NOMO-1 treated with DMSO at 0.1 percent for 48 hours (cell line): ENCODE measurements at regions not wholly inside any gene's neighbourhood (a gene's known extent, or its start where the extent isn't known, plus 50 kb on each side); places are given as distances from the start of the nearest gene placed in this dataset.

Experiments
- DNase-seq: peaks from one replicate; lab custom pipeline; 2025; ENCODE audit not compliant: unreplicated experiment; lab: John Stamatoyannopoulos, UW

DNA sequence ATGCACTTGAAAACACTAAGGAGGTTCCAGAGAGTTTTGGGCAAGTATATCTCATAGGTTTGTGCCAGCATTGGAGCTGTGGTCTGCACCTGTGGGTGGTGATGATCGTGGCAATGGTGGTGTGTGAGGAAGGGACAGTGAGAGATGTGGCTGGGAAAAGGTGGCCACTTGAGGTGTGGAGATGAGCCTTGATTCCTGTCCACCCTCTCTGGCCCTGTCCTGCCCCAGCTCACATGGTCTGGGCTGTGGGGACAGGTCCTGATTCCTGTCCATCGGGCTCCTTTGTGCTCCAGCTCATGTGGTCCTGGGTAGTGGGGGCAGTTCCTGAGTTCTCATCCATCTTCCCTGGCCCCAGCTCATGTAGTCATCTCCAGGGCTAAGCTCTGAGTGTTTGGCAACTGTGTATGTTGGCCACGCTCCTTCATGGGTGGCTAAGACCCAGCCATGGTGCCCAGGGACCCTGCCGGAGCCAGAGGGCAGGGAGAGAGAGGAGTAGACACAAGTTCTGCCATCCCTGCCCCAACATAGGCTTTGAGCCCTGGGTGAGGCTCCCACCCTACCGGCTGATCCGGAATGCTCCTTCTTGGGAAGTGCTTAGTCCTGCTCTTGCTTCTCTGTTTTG is 294.4 kb upstream of the HDAC4 start:
- no peak for DNase-seq

DNA sequence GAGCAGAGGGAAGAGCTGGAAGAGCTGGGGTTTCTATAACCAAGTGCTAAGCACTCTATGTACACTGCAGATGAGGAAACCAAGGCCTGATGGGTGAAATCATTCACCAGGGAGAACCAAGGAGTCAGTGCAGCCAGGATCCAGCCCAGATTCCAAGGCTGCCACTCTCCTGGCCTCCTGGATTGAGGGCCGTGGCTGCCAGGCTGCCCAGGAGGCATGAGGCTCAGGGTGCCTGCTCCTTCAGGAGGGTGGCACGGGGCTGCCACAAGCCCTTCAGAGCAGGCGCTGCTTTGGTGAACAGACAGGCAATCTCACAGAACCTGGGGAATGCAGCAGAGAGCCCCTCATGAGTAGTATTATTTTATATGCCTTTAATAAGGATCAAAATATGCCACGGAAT is 293.7 kb upstream of the HDAC4 start:
- no peak for DNase-seq

GRCh38 chr2:239693761-239694415 is 293.1 kb upstream of the HDAC4 start:
- DNase-seq: no peak

DNA sequence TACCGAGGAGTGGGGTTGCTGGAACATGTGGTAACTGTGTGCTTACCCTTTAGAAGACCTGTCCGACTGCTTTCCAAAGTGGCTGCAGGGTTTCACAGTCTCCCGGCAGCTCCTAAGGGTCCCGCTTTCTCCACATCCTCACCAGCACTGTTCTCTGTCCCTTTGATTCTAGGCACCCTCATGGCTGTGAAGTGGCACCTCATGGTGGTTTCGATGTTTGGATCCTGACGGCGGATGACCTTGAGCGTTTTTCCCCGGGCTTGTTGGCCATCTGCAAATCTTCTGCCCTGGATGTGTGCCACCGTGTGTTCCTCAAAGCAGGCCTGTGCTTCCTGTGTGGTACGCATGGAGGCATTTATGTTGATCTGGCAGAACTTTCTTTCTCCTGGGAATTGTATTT is 292.5 kb upstream of the HDAC4 start:
- no peak for DNase-seq

DNA sequence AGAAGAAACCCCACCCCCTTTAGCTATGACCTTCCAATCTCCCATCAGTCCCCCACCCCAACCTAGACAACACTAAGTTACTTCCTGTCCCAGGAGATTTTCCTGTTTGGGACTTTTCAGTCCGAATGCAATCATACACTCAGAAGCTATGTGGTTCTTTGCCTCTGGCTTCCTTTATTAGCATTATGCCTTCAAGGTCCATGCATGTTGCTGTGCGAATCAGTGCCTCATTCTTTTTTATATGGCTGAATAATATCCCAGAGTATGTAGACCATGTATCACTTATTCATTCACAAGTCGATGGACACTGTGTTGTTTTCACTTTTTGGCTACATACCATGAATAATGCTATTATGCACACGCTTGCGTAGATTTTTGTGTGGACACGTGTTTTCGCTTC is 292.1 kb upstream of the HDAC4 start:
- no peak for DNase-seq

DNA sequence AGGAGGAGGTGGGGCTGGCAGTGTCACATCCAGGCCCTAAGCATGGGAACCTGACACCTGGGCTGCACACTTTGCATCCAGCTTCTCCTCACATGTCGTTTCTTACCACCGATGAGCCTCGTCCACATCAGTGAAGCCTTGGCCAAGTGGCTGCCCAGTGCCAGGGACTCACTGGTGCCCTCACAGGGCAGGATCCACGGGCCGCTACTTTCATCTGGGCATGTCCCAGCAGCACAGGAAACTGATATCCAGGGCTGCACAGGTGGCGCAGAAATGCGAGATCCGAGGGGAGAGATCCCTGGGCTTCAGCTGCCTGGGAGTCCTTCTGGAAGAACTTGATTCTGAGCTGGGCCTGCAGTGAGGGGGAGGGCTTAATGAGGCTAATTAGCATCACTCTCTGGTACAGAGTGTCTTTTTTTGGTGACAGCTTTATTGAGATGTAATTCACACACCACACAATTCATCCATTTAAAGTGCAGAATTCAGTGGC is 291.6 kb upstream of the HDAC4 start:
- no peak for DNase-seq

DNA sequence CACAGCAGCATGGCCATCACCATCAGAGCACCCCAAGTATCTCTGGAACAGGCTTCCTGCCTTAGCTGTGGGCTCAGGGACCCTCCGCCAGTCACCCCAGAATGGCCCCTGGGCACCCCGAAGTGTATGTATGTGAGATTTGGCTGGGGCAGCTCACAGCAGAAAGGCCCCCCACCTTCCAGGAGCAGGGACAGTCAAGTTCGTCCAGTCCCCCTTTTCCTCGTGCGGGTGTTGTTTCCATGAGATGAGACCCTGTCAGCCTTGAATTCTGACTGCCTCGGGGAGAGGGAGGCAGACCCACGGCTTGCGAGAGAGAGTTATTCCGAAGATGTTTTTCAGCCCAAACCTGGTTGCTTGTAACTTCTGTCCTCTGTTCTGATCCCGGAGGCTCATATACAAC is 290.9 kb upstream of the HDAC4 start:
- DNase-seq: no peak

GRCh38 chr2:239690651-239691631 is 290.1 kb upstream of the HDAC4 start:
- no peak for DNase-seq

- DNase-seq: no peak
Observed at GRCh38 chr2:239689985-239690384, 289.2 kb upstream of the HDAC4 start.

- no peak for DNase-seq
Observed at GRCh38 chr2:239689410-239689809, 288.6 kb upstream of the HDAC4 start.

DNA sequence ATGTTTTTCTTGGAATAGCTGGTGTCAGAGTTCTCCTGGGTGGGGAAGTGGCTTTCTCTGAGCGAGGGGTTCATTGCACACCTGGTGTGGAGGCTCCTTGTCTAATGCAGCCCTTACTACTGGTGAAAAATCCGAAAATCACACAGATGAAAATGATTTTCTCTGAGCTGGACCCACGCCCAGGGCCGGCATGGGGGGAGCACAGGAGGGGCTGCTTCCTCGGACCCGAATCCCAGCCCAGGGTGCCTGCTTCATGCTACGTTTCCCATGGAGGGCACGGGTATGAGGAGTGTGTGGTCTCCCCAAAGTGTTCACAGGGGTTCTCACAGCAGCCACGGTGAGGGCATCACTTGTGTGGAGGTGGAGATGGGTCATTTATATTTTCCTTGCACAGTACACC is 288.0 kb upstream of the HDAC4 start:
- DNase-seq: no peak

GRCh38 chr2:239688122-239688681 is 287.4 kb upstream of the HDAC4 start:
- DNase-seq: no peak

- no peak for DNase-seq
Observed at GRCh38 chr2:239687441-239687840, 286.6 kb upstream of the HDAC4 start.

DNA sequence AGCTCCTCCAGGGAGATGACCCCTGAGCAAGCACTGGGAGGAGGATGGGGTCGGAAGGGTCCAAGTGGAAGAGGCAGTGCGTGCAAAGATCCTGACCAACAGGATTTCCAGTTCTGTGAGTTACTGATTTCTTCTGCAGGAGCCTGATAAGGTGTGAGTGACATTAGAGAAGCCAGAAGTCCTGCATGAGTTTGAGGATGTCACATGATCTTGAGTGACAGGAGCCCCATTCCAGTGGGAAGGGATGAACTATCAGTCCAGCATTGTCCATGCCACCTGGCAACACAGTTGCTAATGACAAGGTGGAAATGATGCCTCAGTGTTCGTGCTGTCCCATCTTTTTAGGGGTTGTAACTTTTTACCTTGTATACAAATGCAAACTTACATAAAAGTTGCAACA is 285.1 kb upstream of the HDAC4 start:
- DNase-seq: no peak

DNA sequence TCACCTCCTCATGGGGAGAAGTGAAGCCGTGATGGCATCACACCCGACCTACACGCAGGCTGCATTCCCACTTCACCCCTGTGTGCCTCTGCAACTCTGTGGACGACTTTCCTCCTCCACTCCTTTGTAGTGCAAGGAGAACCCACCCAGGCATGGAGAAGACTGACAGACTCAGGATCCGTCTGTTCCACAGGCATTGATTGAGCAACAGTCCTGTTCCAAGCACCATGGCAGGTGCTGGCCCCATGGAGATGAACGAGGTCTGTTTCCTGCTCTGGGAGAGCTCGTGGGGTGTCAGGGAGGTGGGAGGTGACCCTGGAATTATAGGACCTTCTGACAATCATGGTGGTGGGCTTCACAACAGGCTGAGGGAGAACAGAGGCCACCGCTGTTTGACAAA is 284.7 kb upstream of the HDAC4 start:
- no peak for DNase-seq

- no peak for DNase-seq
Observed at GRCh38 chr2:239684996-239685395, 284.2 kb upstream of the HDAC4 start.

- DNase-seq: no peak
Observed at GRCh38 chr2:239684271-239684810, 283.5 kb upstream of the HDAC4 start.

DNA sequence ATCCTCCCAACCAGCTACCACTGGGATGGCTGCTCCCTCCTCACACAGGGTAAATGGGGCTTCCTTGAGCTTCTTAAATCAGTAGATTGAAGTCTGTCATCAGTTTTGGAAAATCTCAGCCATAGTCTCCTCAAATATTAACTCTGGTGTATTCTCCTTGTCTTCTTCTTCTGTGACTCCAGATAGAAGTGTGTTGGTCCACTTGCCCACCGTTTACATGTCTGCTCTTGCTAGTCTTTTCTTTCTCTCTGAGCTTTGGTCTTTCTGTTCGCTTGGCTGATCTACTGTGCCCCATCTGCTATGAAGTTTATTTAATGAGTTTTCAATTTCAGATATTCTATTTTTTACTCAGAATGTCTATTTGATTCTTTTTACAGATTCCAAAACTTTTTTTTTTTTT is 281.7 kb upstream of the HDAC4 start:
- DNase-seq: no peak

DNA sequence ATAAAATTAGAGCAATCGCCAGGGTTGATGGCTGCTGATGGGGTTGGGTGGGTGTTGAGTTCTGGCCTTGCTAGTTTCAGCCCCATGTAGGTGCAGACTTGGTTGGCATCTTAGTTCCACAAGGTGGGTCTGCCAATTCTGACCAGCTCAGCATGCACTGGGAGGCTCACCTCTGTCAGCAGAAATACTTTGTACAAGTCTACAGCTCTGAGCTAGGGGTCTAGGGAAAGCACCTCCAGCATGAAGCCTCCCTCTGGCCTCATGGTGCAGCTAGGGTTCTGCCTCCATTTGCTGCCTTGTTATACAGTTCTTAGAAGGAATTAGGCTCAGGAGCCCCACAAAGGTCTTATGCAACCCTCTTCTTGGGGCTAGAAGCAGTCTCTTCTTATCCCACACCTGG is 278.9 kb upstream of the HDAC4 start:
- no peak for DNase-seq

- no peak for DNase-seq
Observed at GRCh38 chr2:239678666-239679296, 278.0 kb upstream of the HDAC4 start.

DNA sequence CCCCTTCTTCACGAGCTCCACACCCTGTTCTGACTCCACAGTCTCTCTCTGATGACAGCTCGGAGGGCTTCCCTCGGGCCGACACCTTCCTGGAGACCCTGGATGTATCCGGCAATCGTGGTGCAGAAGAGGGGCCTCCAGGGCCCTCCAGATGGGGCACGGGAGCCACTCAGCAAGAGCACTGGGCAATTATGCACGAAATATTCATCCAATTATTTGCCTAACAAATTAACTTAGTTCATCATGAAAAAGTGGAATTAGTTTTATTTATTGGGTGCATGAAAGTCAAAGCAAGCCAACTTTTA is 277.3 kb upstream of the HDAC4 start:
- no peak for DNase-seq
